Liver (tissue), 8 donors: ENCODE measurements at regions not wholly inside any gene's neighbourhood (a gene's known extent, or its start where the extent isn't known, plus 50 kb on each side); places are given as distances from the start of the nearest gene placed in this dataset.

ENCODE experiments used
- DNase-seq: peaks from one replicate; pipeline ENCODE4 v3.0.0-alpha.2; 2017; ENCODE audit warnings: low spot score
- H3K27ac ChIP-seq, 2 donors: one replicate each; pipeline ENCODE4 v1.7.0; 2013; ENCODE audit warnings: inconsistent platforms in 2 of 2, low read length in 2 of 2, control low read depth in 1 of 2, low read depth in 1 of 2, mild to moderate bottlenecking in 1 of 2
- H3K27me3 ChIP-seq, 4 donors: one replicate each; pipeline versions ENCODE4 v1.6.1 to v1.7.0; 2013; ENCODE audit warnings: low read length in 3 of 4, inconsistent platforms in 1 of 4, mild to moderate bottlenecking in 1 of 4, moderate library complexity in 1 of 4; ENCODE audit not compliant: control insufficient read depth in 4 of 4, insufficient read depth in 4 of 4
- H3K36me3 ChIP-seq, 4 donors: one replicate each; pipeline versions ENCODE4 v1.6.1 to v1.7.0; 2013; ENCODE audit warnings: low read length in 3 of 4, mild to moderate bottlenecking in 3 of 4, low read depth in 1 of 4, moderate library complexity in 1 of 4; ENCODE audit not compliant: control insufficient read depth in 4 of 4, insufficient read depth in 3 of 4
- H3K4me1 ChIP-seq, 4 donors: one replicate each; pipeline versions ENCODE4 v1.6.1 to v1.7.0; 2013; ENCODE audit warnings: low read length in 3 of 4, mild to moderate bottlenecking in 3 of 4, moderate library complexity in 1 of 4; ENCODE audit not compliant: control insufficient read depth in 4 of 4, insufficient read depth in 4 of 4
- H3K4me3 ChIP-seq, 3 donors: one replicate each; pipeline versions ENCODE4 v1.6.1 to v1.7.0; 2013; ENCODE audit warnings: low read length in 3 of 3, control low read depth in 1 of 3, low read depth in 1 of 3, mild to moderate bottlenecking in 1 of 3
- H3K9ac ChIP-seq, 2 donors: one replicate each; pipeline ENCODE4 v1.7.0; 2013; ENCODE audit warnings: low read length in 2 of 2, mild to moderate bottlenecking in 2 of 2, moderate library complexity in 2 of 2, control low read depth in 1 of 2, low read depth in 1 of 2
- H3K9me3 ChIP-seq, 4 donors: one replicate each; pipeline versions ENCODE4 v1.6.1 to v1.7.0; 2013; ENCODE audit warnings: low read length in 3 of 4; ENCODE audit not compliant: control insufficient read depth in 4 of 4
- ATF3 ChIP-seq: IDR thresholded peaks from 2 replicates; pipeline ENCODE4 v1.6.1; 2016; ENCODE audit warnings: antibody characterized with exemption
- CTCF ChIP-seq: fragments of 150-350 bp; IDR thresholded peaks from 2 replicates; pipeline ENCODE4 v1.5.1; 2017; ENCODE audit warnings: improper control_type of control experiment, low read depth, low read length; ENCODE audit not compliant: missing input control
- EGR1 ChIP-seq, 2 donors: IDR thresholded peaks; 2 replicates each; pipeline ENCODE4 v1.6.1; 2016 to 2018; ENCODE audit warnings: antibody characterized with exemption in 2 of 2, low read depth in 2 of 2
- FOXA1 ChIP-seq: IDR thresholded peaks from 2 replicates; pipeline ENCODE4 v1.6.1; 2016; ENCODE audit warnings: antibody characterized with exemption
- FOXA2 ChIP-seq: IDR thresholded peaks from 2 replicates; pipeline ENCODE4 v1.6.1; 2016; ENCODE audit warnings: antibody characterized with exemption
- GABPA ChIP-seq, 2 donors: IDR thresholded peaks in 1 of 2; conservative IDR thresholded peaks in 1 of 2; 2 replicates each; pipeline ENCODE4 v1.6.1; 2016; ENCODE audit warnings: antibody characterized with exemption in 2 of 2, mild to moderate bottlenecking in 1 of 2, moderate library complexity in 1 of 2
- HNF4A ChIP-seq, 2 donors: conservative IDR thresholded peaks; 2 replicates each; pipeline ENCODE4 v1.6.1; 2016; ENCODE audit warnings: antibody characterized with exemption in 2 of 2, mild to moderate bottlenecking in 2 of 2
- HNF4G ChIP-seq: IDR thresholded peaks from 2 replicates; pipeline ENCODE4 v1.6.1; 2016; ENCODE audit warnings: antibody characterized with exemption
- JUND ChIP-seq, 2 donors: IDR thresholded peaks; 2 replicates each; pipeline ENCODE4 v1.6.1; 2016; ENCODE audit warnings: antibody characterized with exemption in 2 of 2
- MAX ChIP-seq: IDR thresholded peaks from 2 replicates; pipeline ENCODE4 v1.6.1; 2016; ENCODE audit warnings: antibody characterized with exemption
- NR2F2 ChIP-seq: IDR thresholded peaks from 2 replicates; pipeline ENCODE4 v1.6.1; 2016; ENCODE audit warnings: antibody characterized with exemption
- RAD21 ChIP-seq, 2 donors: IDR thresholded peaks; 2 replicates each; pipeline ENCODE4 v1.6.1; 2016; ENCODE audit warnings: antibody characterized with exemption in 2 of 2, mild to moderate bottlenecking in 2 of 2
- REST ChIP-seq: IDR thresholded peaks from 2 replicates; pipeline ENCODE4 v1.6.1; 2016; ENCODE audit warnings: antibody characterized with exemption, mild to moderate bottlenecking
- RXRA ChIP-seq, 2 donors: IDR thresholded peaks; 2 replicates each; pipeline ENCODE4 v1.6.1; 2017 to 2018; ENCODE audit warnings: antibody characterized with exemption in 2 of 2, mild to moderate bottlenecking in 1 of 2
- SP1 ChIP-seq: IDR thresholded peaks from 2 replicates; pipeline ENCODE4 v1.6.1; 2018; ENCODE audit warnings: antibody characterized with exemption, mild to moderate bottlenecking
- TAF1 ChIP-seq: conservative IDR thresholded peaks from 2 replicates; pipeline ENCODE4 v1.6.1; 2016; ENCODE audit warnings: antibody characterized with exemption, mild to moderate bottlenecking
- YY1 ChIP-seq: IDR thresholded peaks from 2 replicates; pipeline ENCODE4 v1.6.1; 2016; ENCODE audit warnings: antibody characterized with exemption, mild to moderate bottlenecking
- ZBTB33 ChIP-seq: IDR thresholded peaks from 2 replicates; pipeline ENCODE4 v1.6.1; 2016; ENCODE audit warnings: antibody characterized with exemption
- WGBS: extraction: QIAGEN DNeasy Blood & Tissue Kit; methylation state at CpG from one replicate; pipeline ENCODE4 v1.1.7; 2013; 5-methylcytosine and 5-hydroxymethylcytosine counted together
- donor health status: healthy.
- donor health status: healthy.
- donor health status: healthy.
- donor health status: healthy.
- donor health status: healthy.

- TF ChIP-seq ATF3 (no peak), MAX (no peak), TAF1 (no peak), ZBTB33 (no peak), NR2F2 (no peak), JUND (IDR thresholded peaks at IDR 0.05) (no peak)
Observed at GRCh38 chr17:22242472-22242871, 550.1 kb downstream of the KCNJ18 start (continued).

- Histone ChIP-seq H3K27me3 (no peaks in the 10 kb centered on the region), H3K27ac (no peak overlapping the region), H3K4me1 (no peaks in the 10 kb centered on the region), H3K4me3 (no peak overlapping the region), H3K9me3 (no peaks in the 10 kb centered on the region), H3K9ac (no peak overlapping the region), H3K36me3 (no peaks in the 10 kb centered on the region)
- WGBS = 74% methylated on average over 2 of the region's 2 CpGs
- DNase-seq = no peak
- TF ChIP-seq HNF4G = no peak
- no peak for TF ChIP-seq EGR1 (IDR thresholded peaks at IDR 0.05; ENCODE audit: low read depth in 2 of 2)
- TF ChIP-seq ATF3 = no peak
- no peak for TF ChIP-seq YY1
- TF ChIP-seq FOXA2 = no peak
- no peak for TF ChIP-seq RAD21 (IDR thresholded peaks at IDR 0.05)
- no peak for TF ChIP-seq MAX
- no peak for TF ChIP-seq REST
- no peak for TF ChIP-seq ZBTB33
- no peak for TF ChIP-seq JUND (IDR thresholded peaks at IDR 0.05)
- TF ChIP-seq HNF4A (conservative IDR thresholded peaks at IDR 0.05) = no peak
- no peak for TF ChIP-seq RXRA (IDR thresholded peaks at IDR 0.05)
- no peak for TF ChIP-seq NR2F2
- no peak for TF ChIP-seq CTCF
- no peak for TF ChIP-seq GABPA (IDR thresholded peaks at IDR 0.05 in 1 of 2, conservative IDR thresholded peaks at IDR 0.05 in 1 of 2)
- no peak for TF ChIP-seq TAF1
- no peak for TF ChIP-seq SP1
- no peak for TF ChIP-seq FOXA1
Observed at GRCh38 chr17:22251498-22251897, 559.2 kb downstream of the KCNJ18 start.
